ENCODE measurements at regions not wholly inside any gene's neighbourhood (a gene's known extent, or its start where the extent isn't known, plus 50 kb on each side); places are given as distances from the start of the nearest gene placed in this dataset.

DNA sequence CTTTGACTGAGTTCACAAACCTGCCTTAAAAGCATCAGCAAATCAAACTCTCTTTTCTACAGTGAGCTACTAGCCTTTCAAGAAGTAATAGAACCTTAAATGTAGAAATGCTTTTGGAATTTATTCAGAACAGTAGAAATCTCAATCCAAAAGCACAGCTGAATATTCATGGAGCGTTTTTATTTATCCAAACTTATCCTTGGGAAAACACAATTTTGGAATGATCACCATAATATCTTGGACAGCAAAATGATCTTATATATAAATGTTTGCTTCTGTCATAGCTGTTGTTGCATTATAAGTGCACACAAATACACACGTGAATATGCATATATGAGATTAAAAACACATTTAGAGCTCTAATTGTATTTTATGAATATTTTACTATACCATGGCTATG is 747.3 kb upstream of the PIK3C3 start:
- Histone ChIP-seq H2BK12ac (ENCODE audit: low read length in 2 of 2) (no peak overlapping the region), H4K91ac (ENCODE audit: low read length) (no peak overlapping the region), H3K4ac (ENCODE audit: low read depth in 1 of 2, low read length in 2 of 2) (no peak overlapping the region), H3K9ac (ENCODE audit: low read length) (no peak overlapping the region), H3K36me3 (ENCODE audit: control insufficient read depth in 1 of 2, insufficient read depth in 2 of 2, low read depth in 1 of 2, low read length in 2 of 2) (no peaks in the 10 kb centered on the region), H3K4me3 (ENCODE audit: insufficient read depth in 1 of 2, low read depth in 1 of 2, low read length in 2 of 2) (no peak overlapping the region), H3K27ac (ENCODE audit: low read length, poor library complexity, severe bottlenecking) (no peak overlapping the region), H3K23ac (ENCODE audit: low read length in 2 of 2) (no peak overlapping the region), H2BK15ac (ENCODE audit: low read depth, poor library complexity, severe bottlenecking) (no peak overlapping the region), H4K8ac (ENCODE audit: low read length) (no peak overlapping the region), H3K4me1 (ENCODE audit: control insufficient read depth, insufficient read depth, low read depth, low read length) (no peaks in the 10 kb centered on the region), H2AFZ (ENCODE audit: low read depth, low read length) (no peak overlapping the region), H2BK5ac (ENCODE audit: low read depth, low read length, poor library complexity, severe bottlenecking) (no peak overlapping the region), H3K79me1 (replicated peaks; ENCODE audit: low read length, poor library complexity, severe bottlenecking) (no peaks in the 10 kb centered on the region), H2AK5ac (ENCODE audit: low read length, severe bottlenecking) (no peak overlapping the region), H2BK120ac (ENCODE audit: low read depth, low read length) (no peak overlapping the region), H3K18ac (ENCODE audit: low read depth in 1 of 2, low read length in 2 of 2) (no peak overlapping the region), H3K9me3 (ENCODE audit: control insufficient read depth, low read length) (peaks cover 5% of the 10 kb centered on the region), H3K27me3 (ENCODE audit: control insufficient read depth in 1 of 2, insufficient read depth in 1 of 2, low read length in 2 of 2) (no peaks in the 10 kb centered on the region), H3K14ac (ENCODE audit: low read length in 2 of 2) (no peak overlapping the region), H3K4me2 (ENCODE audit: low read length, poor library complexity, severe bottlenecking) (no peak overlapping the region)
- no CpG with 5 or more reads among the region's 2 CpGs for WGBS
- no peak for DNase-seq

DNA sequence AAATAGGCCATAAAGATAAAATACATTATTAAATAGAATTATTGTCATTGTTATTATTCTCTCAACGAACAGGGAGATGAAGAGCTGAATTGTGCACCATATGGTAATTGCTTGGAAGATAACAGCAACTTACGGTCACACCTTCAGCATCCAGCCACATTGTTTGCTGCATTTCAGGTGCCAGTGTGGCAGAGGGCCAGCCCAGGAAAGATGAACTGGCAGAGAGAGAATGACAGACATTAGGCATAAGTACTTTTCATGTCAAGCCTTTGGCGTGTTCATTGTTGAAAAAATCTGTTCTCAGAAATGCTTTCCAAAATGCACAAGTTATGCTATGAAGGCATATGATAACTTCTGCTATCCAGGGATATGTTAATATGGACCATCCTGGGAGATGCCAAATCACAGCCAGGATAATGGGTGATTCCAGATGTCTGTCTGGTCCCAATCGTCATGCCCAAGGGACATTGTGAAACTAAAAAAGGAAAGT is 748.6 kb upstream of the PIK3C3 start:
- Histone ChIP-seq H3K79me1 (replicated peaks; ENCODE audit: low read length, poor library complexity, severe bottlenecking) (no peaks in the 10 kb centered on the region), H4K8ac (ENCODE audit: low read length) (no peak overlapping the region), H2BK12ac (ENCODE audit: low read length in 2 of 2) (no peak overlapping the region), H3K4ac (ENCODE audit: low read depth in 1 of 2, low read length in 2 of 2) (no peak overlapping the region), H2BK5ac (ENCODE audit: low read depth, low read length, poor library complexity, severe bottlenecking) (no peak overlapping the region), H2AK5ac (ENCODE audit: low read length, severe bottlenecking) (no peak overlapping the region), H3K27ac (ENCODE audit: low read length, poor library complexity, severe bottlenecking) (no peak overlapping the region), H3K9me3 (ENCODE audit: control insufficient read depth, low read length) (no peaks in the 10 kb centered on the region), H3K9ac (ENCODE audit: low read length) (no peak overlapping the region), H2BK15ac (ENCODE audit: low read depth, poor library complexity, severe bottlenecking) (no peak overlapping the region), H3K4me2 (ENCODE audit: low read length, poor library complexity, severe bottlenecking) (no peak overlapping the region), H2AFZ (ENCODE audit: low read depth, low read length) (no peak overlapping the region), H3K14ac (ENCODE audit: low read length in 2 of 2) (no peak overlapping the region), H3K18ac (ENCODE audit: low read depth in 1 of 2, low read length in 2 of 2) (no peak overlapping the region), H3K36me3 (ENCODE audit: control insufficient read depth in 1 of 2, insufficient read depth in 2 of 2, low read depth in 1 of 2, low read length in 2 of 2) (no peaks in the 10 kb centered on the region), H3K23ac (ENCODE audit: low read length in 2 of 2) (no peak overlapping the region), H3K27me3 (ENCODE audit: control insufficient read depth in 1 of 2, insufficient read depth in 1 of 2, low read length in 2 of 2) (no peaks in the 10 kb centered on the region), H3K4me1 (ENCODE audit: control insufficient read depth, insufficient read depth, low read depth, low read length) (no peaks in the 10 kb centered on the region), H3K4me3 (ENCODE audit: insufficient read depth in 1 of 2, low read depth in 1 of 2, low read length in 2 of 2) (no peak overlapping the region), H2BK120ac (ENCODE audit: low read depth, low read length) (no peak overlapping the region), H4K91ac (ENCODE audit: low read length) (no peak overlapping the region)
- 91% methylated on average over 4 of the region's 4 CpGs for WGBS
- no peak for DNase-seq

DNA sequence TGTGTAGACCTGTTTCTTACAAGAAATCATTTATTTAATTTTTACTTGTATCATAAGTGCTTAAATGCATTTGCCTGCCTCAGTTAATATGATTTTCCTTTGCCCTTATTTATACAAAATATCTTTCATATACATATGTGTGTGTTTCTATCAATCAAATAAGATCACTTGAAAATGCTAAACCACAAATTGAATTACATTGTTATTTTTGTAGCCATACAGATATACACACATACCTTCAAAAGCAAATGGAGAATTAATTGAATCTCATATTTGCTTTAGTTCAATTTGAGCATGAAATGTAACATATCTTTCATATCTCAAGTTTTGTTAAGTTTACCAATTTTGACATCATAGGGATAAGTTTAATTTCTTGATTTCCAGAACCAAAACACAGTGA is 755.8 kb upstream of the PIK3C3 start:
- Histone ChIP-seq H3K4me2 (ENCODE audit: low read length, poor library complexity, severe bottlenecking) (no peak overlapping the region), H3K27ac (ENCODE audit: low read length, poor library complexity, severe bottlenecking) (no peak overlapping the region), H3K18ac (ENCODE audit: low read depth in 1 of 2, low read length in 2 of 2) (no peak overlapping the region), H3K14ac (ENCODE audit: low read length in 2 of 2) (no peak overlapping the region), H3K4me3 (ENCODE audit: insufficient read depth in 1 of 2, low read depth in 1 of 2, low read length in 2 of 2) (no peak overlapping the region), H3K9ac (ENCODE audit: low read length) (no peak overlapping the region), H2BK12ac (ENCODE audit: low read length in 2 of 2) (no peak overlapping the region), H2AK5ac (ENCODE audit: low read length, severe bottlenecking) (no peak overlapping the region), H3K36me3 (ENCODE audit: control insufficient read depth in 1 of 2, insufficient read depth in 2 of 2, low read depth in 1 of 2, low read length in 2 of 2) (no peaks in the 10 kb centered on the region), H3K4me1 (ENCODE audit: control insufficient read depth, insufficient read depth, low read depth, low read length) (no peaks in the 10 kb centered on the region), H2BK5ac (ENCODE audit: low read depth, low read length, poor library complexity, severe bottlenecking) (no peak overlapping the region), H2BK120ac (ENCODE audit: low read depth, low read length) (no peak overlapping the region), H4K8ac (ENCODE audit: low read length) (no peak overlapping the region), H3K27me3 (ENCODE audit: control insufficient read depth in 1 of 2, insufficient read depth in 1 of 2, low read length in 2 of 2) (no peaks in the 10 kb centered on the region), H3K23ac (ENCODE audit: low read length in 2 of 2) (no peak overlapping the region), H2BK15ac (ENCODE audit: low read depth, poor library complexity, severe bottlenecking) (no peak overlapping the region), H3K9me3 (ENCODE audit: control insufficient read depth, low read length) (peaks cover 18% of the 10 kb centered on the region), H3K4ac (ENCODE audit: low read depth in 1 of 2, low read length in 2 of 2) (no peak overlapping the region), H3K79me1 (replicated peaks; ENCODE audit: low read length, poor library complexity, severe bottlenecking) (no peaks in the 10 kb centered on the region), H4K91ac (ENCODE audit: low read length) (no peak overlapping the region), H2AFZ (ENCODE audit: low read depth, low read length) (no peak overlapping the region)
- DNase-seq: no peak

DNA sequence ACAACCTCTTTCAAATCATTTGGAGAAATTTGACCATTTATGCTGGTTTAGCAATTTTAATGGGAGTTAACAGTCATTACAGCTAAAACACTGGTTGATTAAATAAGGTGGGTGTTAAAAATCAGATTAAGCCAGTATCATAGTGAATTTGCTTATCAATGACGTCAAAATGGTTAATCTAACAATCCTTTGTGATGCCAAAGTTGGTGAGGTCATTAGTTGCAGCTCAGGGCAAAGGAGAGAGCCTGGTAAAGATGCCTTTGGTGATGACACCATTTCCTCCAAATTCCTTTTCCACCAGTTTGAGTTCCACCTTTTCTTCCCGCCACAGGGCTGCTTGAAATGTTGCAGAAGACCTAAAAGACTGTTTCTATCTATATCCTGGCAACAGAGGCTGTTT is 757.1 kb upstream of the PIK3C3 start:
- no peak overlapping the region for H2BK5ac ChIP-seq (ENCODE audit: low read depth, low read length, poor library complexity, severe bottlenecking)
- no peak overlapping the region for H3K4me2 ChIP-seq (ENCODE audit: low read length, poor library complexity, severe bottlenecking)
- H2AK5ac ChIP-seq (ENCODE audit: low read length, severe bottlenecking): no peak overlapping the region
- H4K8ac ChIP-seq (ENCODE audit: low read length): no peak overlapping the region
- H3K79me1 ChIP-seq (replicated peaks; ENCODE audit: low read length, poor library complexity, severe bottlenecking): no peaks in the 10 kb centered on the region
- no peak overlapping the region for H3K23ac ChIP-seq (ENCODE audit: low read length in 2 of 2)
- WGBS: 88% methylated on average over 2 of the region's 2 CpGs
- DNase-seq: no peak
- peaks cover 20% of the 10 kb centered on the region for H3K9me3 ChIP-seq (ENCODE audit: control insufficient read depth, low read length)
- no peak overlapping the region for H2AFZ ChIP-seq (ENCODE audit: low read depth, low read length)
- no peak overlapping the region for H2BK120ac ChIP-seq (ENCODE audit: low read depth, low read length)
- no peak overlapping the region for H2BK15ac ChIP-seq (ENCODE audit: low read depth, poor library complexity, severe bottlenecking)
- H3K4me3 ChIP-seq (ENCODE audit: insufficient read depth in 1 of 2, low read depth in 1 of 2, low read length in 2 of 2): no peak overlapping the region
- no peak overlapping the region for H3K9ac ChIP-seq (ENCODE audit: low read length)
- no peak overlapping the region for H3K18ac ChIP-seq (ENCODE audit: low read depth in 1 of 2, low read length in 2 of 2)
- no peak overlapping the region for H3K4ac ChIP-seq (ENCODE audit: low read depth in 1 of 2, low read length in 2 of 2)
- no peak overlapping the region for H3K14ac ChIP-seq (ENCODE audit: low read length in 2 of 2)
- no peaks in the 10 kb centered on the region for H3K4me1 ChIP-seq (ENCODE audit: control insufficient read depth, insufficient read depth, low read depth, low read length)
- no peak overlapping the region for H2BK12ac ChIP-seq (ENCODE audit: low read length in 2 of 2)
- no peaks in the 10 kb centered on the region for H3K27me3 ChIP-seq (ENCODE audit: control insufficient read depth in 1 of 2, insufficient read depth in 1 of 2, low read length in 2 of 2)
- no peak overlapping the region for H3K27ac ChIP-seq (ENCODE audit: low read length, poor library complexity, severe bottlenecking)
- no peaks in the 10 kb centered on the region for H3K36me3 ChIP-seq (ENCODE audit: control insufficient read depth in 1 of 2, insufficient read depth in 2 of 2, low read depth in 1 of 2, low read length in 2 of 2)
- no peak overlapping the region for H4K91ac ChIP-seq (ENCODE audit: low read length)
